GM23338 (cell line): ENCODE measurements at regions not wholly inside any gene's neighbourhood (a gene's known extent, or its start where the extent isn't known, plus 50 kb on each side); places are given as distances from the start of the nearest gene placed in this dataset.
"Not testable (repeated sequence)": the region's sequence is repeated elsewhere in the genome, so short reads cannot be mapped to it uniquely, and the experiment has no call there.

ENCODE experiments used
- CTCF ChIP-seq, 2 experiments: fragments of 200-600 bp in 1 of 2; sonication (generic) in 1 of 2; conservative IDR thresholded peaks; 2 replicates each; pipeline versions ENCODE4 v1.5.1 to v1.6.1; 2016 to 2017; ENCODE audit warnings: antibody characterized with exemption in 2 of 2, low read depth in 2 of 2, mild to moderate bottlenecking in 2 of 2, moderate library complexity in 1 of 2
- REST ChIP-seq: IDR thresholded peaks from one replicate; pipeline ENCODE4 v1.6.1; 2018; ENCODE audit warnings: antibody characterized with exemption; ENCODE audit not compliant: unreplicated experiment
- ZNF462 ChIP-seq: fragments of 250-450 bp; sonication (Bioruptor Pico); IDR thresholded peaks from 2 replicates; pipeline ENCODE4 v1.5.0; 2020; ENCODE audit warnings: mild to moderate bottlenecking, moderate library complexity

- not testable (repeated sequence) for TF ChIP-seq REST; CTCF (conservative IDR thresholded peaks at IDR 0.05; ENCODE audit: low read depth in 2 of 2); ZNF462 (CRISPR knock-in tag)
Measured at GRCh38 chr7:76117306-76117991, 69.5 kb downstream of the MDH2 start.
